Spleen (tissue), 7 donors: ENCODE measurements at regions not wholly inside any gene's neighbourhood (a gene's known extent, or its start where the extent isn't known, plus 50 kb on each side); places are given as distances from the start of the nearest gene placed in this dataset.

ENCODE experiments used
- POLR2A ChIP-seq, 3 donors: fragments of 450-650 bp; IDR thresholded peaks; one replicate each; pipeline ENCODE4 v1.5.1; 2017; ENCODE audit warnings: antibody characterized with exemption in 3 of 3, mild to moderate bottlenecking in 1 of 3
- TF ChIP-seq, protein P1 (sequence below), 11 experiments: fragments of 200-600 bp in 7 of 11; fragments of 450-650 bp in 4 of 11; sonication (generic) in 4 of 11; IDR thresholded peaks in 8 of 11; conservative IDR thresholded peaks in 3 of 11; 1 replicate in 7 of 11; 2 replicates in 4 of 11; pipeline versions ENCODE4 v1.4.0 to v1.8.0; 2016 to 2021; ENCODE audit warnings: antibody characterized with exemption in 11 of 11, inconsistent platforms in 4 of 11, mild to moderate bottlenecking in 1 of 11
- donor health status: DM: no; HTN: no; CAD: no; lungs with moderate emphysema.
- donor health status: DM: no; HTN: no; CAD: no.
- donor health status: DM: no; HTN: no; CAD: no.

DNA sequence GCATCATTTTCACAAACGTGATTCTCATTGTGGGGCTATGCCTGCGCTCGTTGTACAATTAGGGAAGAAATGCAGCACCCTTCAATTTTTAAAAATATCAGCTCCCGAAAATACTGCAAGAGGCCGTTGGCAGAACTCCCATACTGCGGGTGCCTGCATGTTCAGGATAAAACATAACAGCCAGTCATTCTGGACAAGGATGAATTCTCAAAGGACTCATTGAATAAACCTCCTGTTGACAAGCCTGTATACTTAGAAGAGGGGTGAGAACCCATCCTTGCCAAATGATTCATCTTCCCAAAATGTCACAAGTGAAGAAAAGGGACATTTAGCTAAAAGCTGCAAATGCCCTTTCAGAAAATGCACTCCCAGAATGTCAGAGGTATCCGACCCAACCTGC lies 141.9 kb downstream of the CSNK2A3 start:
- TF ChIP-seq POLR2A (IDR thresholded peaks at IDR 0.05), result no peak
- TF ChIP-seq, protein P1, sequence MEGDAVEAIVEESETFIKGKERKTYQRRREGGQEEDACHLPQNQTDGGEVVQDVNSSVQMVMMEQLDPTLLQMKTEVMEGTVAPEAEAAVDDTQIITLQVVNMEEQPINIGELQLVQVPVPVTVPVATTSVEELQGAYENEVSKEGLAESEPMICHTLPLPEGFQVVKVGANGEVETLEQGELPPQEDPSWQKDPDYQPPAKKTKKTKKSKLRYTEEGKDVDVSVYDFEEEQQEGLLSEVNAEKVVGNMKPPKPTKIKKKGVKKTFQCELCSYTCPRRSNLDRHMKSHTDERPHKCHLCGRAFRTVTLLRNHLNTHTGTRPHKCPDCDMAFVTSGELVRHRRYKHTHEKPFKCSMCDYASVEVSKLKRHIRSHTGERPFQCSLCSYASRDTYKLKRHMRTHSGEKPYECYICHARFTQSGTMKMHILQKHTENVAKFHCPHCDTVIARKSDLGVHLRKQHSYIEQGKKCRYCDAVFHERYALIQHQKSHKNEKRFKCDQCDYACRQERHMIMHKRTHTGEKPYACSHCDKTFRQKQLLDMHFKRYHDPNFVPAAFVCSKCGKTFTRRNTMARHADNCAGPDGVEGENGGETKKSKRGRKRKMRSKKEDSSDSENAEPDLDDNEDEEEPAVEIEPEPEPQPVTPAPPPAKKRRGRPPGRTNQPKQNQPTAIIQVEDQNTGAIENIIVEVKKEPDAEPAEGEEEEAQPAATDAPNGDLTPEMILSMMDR (IDR thresholded peaks at IDR 0.05 in 8 of 11, conservative IDR thresholded peaks at IDR 0.05 in 3 of 11), result no peak
